ENCODE measurements at regions not wholly inside any gene's neighbourhood (a gene's known extent, or its start where the extent isn't known, plus 50 kb on each side); places are given as distances from the start of the nearest gene placed in this dataset.

DNA sequence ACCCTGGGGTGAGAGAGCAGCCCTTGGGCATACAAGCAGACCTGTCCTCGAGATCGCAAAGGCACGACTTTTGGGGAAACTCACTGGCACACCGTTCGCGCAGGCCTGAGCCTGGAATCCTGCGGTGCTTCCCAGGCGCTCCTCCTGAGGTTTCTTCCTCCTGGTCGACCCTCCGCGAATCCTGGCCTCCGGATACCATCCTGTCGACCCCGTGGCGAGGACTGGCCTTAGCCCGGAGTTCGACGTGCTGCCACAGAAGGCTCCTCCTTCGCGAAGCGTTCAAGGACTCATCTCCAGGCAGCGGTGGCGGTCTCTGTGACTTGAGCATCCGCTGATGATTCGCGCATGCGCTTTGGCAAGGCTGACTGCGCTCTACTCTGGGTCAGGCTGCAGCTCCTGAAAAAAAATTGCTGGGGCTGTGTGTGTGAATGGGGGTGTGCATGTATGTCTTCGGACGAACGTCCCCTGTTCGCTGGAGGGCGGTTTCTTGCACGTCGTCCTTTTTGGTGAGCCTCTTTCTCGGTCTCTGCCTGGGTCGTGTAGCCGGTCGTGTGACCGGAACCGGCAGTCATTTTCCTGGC is 64.4 kb upstream of the ZNF527 start:
- TF ChIP-seq, protein P1, sequence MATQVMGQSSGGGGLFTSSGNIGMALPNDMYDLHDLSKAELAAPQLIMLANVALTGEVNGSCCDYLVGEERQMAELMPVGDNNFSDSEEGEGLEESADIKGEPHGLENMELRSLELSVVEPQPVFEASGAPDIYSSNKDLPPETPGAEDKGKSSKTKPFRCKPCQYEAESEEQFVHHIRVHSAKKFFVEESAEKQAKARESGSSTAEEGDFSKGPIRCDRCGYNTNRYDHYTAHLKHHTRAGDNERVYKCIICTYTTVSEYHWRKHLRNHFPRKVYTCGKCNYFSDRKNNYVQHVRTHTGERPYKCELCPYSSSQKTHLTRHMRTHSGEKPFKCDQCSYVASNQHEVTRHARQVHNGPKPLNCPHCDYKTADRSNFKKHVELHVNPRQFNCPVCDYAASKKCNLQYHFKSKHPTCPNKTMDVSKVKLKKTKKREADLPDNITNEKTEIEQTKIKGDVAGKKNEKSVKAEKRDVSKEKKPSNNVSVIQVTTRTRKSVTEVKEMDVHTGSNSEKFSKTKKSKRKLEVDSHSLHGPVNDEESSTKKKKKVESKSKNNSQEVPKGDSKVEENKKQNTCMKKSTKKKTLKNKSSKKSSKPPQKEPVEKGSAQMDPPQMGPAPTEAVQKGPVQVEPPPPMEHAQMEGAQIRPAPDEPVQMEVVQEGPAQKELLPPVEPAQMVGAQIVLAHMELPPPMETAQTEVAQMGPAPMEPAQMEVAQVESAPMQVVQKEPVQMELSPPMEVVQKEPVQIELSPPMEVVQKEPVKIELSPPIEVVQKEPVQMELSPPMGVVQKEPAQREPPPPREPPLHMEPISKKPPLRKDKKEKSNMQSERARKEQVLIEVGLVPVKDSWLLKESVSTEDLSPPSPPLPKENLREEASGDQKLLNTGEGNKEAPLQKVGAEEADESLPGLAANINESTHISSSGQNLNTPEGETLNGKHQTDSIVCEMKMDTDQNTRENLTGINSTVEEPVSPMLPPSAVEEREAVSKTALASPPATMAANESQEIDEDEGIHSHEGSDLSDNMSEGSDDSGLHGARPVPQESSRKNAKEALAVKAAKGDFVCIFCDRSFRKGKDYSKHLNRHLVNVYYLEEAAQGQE (IDR thresholded peaks at IDR 0.05; ENCODE audit: low read depth, low read length) = no peak
- TF ChIP-seq EZH2phosphoT487 (IDR thresholded peaks at IDR 0.05; ENCODE audit: borderline replicate concordance, low read depth) (no peak), NRF1 (IDR thresholded peaks at IDR 0.05; ENCODE audit: low read depth, low read length) (no peak), RAD21 (IDR thresholded peaks at IDR 0.05; ENCODE audit: low read length) (no peak), GABPA (IDR thresholded peaks at IDR 0.05; ENCODE audit: low read depth) (no peak)
- TF ChIP-seq, protein P2, sequence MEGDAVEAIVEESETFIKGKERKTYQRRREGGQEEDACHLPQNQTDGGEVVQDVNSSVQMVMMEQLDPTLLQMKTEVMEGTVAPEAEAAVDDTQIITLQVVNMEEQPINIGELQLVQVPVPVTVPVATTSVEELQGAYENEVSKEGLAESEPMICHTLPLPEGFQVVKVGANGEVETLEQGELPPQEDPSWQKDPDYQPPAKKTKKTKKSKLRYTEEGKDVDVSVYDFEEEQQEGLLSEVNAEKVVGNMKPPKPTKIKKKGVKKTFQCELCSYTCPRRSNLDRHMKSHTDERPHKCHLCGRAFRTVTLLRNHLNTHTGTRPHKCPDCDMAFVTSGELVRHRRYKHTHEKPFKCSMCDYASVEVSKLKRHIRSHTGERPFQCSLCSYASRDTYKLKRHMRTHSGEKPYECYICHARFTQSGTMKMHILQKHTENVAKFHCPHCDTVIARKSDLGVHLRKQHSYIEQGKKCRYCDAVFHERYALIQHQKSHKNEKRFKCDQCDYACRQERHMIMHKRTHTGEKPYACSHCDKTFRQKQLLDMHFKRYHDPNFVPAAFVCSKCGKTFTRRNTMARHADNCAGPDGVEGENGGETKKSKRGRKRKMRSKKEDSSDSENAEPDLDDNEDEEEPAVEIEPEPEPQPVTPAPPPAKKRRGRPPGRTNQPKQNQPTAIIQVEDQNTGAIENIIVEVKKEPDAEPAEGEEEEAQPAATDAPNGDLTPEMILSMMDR (IDR thresholded peaks at IDR 0.05) = no peak

All from SK-N-SH (cell line).